IMR-90 (cell line): ENCODE measurements at regions not wholly inside any gene's neighbourhood (a gene's known extent, or its start where the extent isn't known, plus 50 kb on each side); places are given as distances from the start of the nearest gene placed in this dataset.

Experiments used
- ATAC-seq: fragments of 200-7000 bp; cut with Tn5 transposase; 2 replicates; pipeline ENCODE4 v1.9.1; 2020; ENCODE audit warnings: low read depth, mild to moderate bottlenecking, moderate library complexity
- BruUV-seq: library from RNA; stranded (reverse); fragments of 400-500 nt; replicated peaks from 2 replicates; lab custom pipeline; 2021; lab: Mats Ljungman, UMichigan
- CTCF ChIA-PET: fragments of 300-600 bp; formaldehyde crosslinking; extraction: SDS; loops from one replicate; lab custom pipeline; 2021; ENCODE audit warnings: antibody characterized with exemption; lab: Yijun Ruan, JAX
- POLR2A ChIA-PET: fragments of 300-600 bp; sonication (Branson Sonifier 250); formaldehyde crosslinking; loops from one replicate; lab custom pipeline; 2022; ENCODE audit warnings: antibody characterized with exemption; ENCODE audit not compliant: unreplicated experiment; lab: Charles Lee
- DNase-seq: peaks from one replicate; pipeline ENCODE4 v3.0.0; 2013
- H2AFZ ChIP-seq: replicated peaks from 2 replicates; pipeline ENCODE3; 2013; ENCODE audit warnings: low read length, mild to moderate bottlenecking; ENCODE audit not compliant: poor library complexity
- H2AK5ac ChIP-seq: 2 replicates; pipeline ENCODE4 v1.6.1; 2013; ENCODE audit warnings: low read depth, low read length, inconsistent platforms
- H2AK9ac ChIP-seq: replicated peaks from 2 replicates; pipeline ENCODE3; 2013; ENCODE audit warnings: mild to moderate bottlenecking, low read depth, low read length, moderate library complexity; ENCODE audit not compliant: poor library complexity
- H2BK120ac ChIP-seq: 2 replicates; pipeline ENCODE4 v1.6.1; 2013; ENCODE audit warnings: low read depth, low read length, inconsistent platforms
- H2BK15ac ChIP-seq: 3 replicates; pipeline ENCODE4 v1.6.1; 2013; ENCODE audit warnings: low read depth, low read length, inconsistent platforms
- H2BK20ac ChIP-seq: 2 replicates; pipeline ENCODE4 v1.6.1; 2013; ENCODE audit warnings: low read depth, mild to moderate bottlenecking, inconsistent platforms, low read length, moderate library complexity
- H2BK5ac ChIP-seq: 2 replicates; pipeline ENCODE4 v1.6.1; 2013; ENCODE audit warnings: mild to moderate bottlenecking, low read depth, low read length, inconsistent platforms; ENCODE audit not compliant: poor library complexity, severe bottlenecking
- H3K14ac ChIP-seq: replicated peaks from 2 replicates; pipeline ENCODE4 v1.6.1; 2013; ENCODE audit warnings: low read depth, low read length, inconsistent platforms
- H3K18ac ChIP-seq: 2 replicates; pipeline ENCODE4 v1.6.1; 2013; ENCODE audit warnings: low read depth, low read length, control low read depth
- H3K23ac ChIP-seq: 2 replicates; pipeline ENCODE4 v1.6.1; 2013; ENCODE audit warnings: low read depth, low read length, inconsistent platforms
- H3K27ac ChIP-seq: 2 replicates; pipeline ENCODE4 v1.5.1; 2013; ENCODE audit warnings: mild to moderate bottlenecking, control low read depth, low read length; ENCODE audit not compliant: insufficient read depth
- H3K27me3 ChIP-seq: 2 replicates; pipeline ENCODE4 v1.6.1; 2013; ENCODE audit warnings: low read length; ENCODE audit not compliant: control insufficient read depth, insufficient read depth
- H3K36me3 ChIP-seq: 2 replicates; pipeline ENCODE4 v1.6.1; 2013; ENCODE audit warnings: low read length, mixed read lengths; ENCODE audit not compliant: control insufficient read depth, insufficient read depth
- H3K4ac ChIP-seq: 2 replicates; pipeline ENCODE4 v1.6.1; 2013; ENCODE audit warnings: low read depth, low read length, inconsistent platforms
- H3K4me1 ChIP-seq: 2 replicates; pipeline ENCODE4 v1.6.1; 2013; ENCODE audit warnings: low read length, mixed read lengths; ENCODE audit not compliant: control insufficient read depth, insufficient read depth
- H3K4me2 ChIP-seq: 2 replicates; pipeline ENCODE4 v1.6.1; 2013; ENCODE audit warnings: low read depth, mild to moderate bottlenecking, control low read depth, low read length, moderate library complexity
- H3K4me3 ChIP-seq: 2 replicates; pipeline ENCODE4 v1.5.1; 2013; ENCODE audit warnings: low read depth, mild to moderate bottlenecking, control low read depth, low read length, moderate library complexity; ENCODE audit not compliant: insufficient read depth
- H3K56ac ChIP-seq: 2 replicates; pipeline ENCODE4 v1.6.1; 2013; ENCODE audit warnings: low read length, inconsistent platforms; ENCODE audit not compliant: insufficient read depth; ENCODE audit errors: extremely low read depth
- H3K79me1 ChIP-seq, 2 experiments: 2 replicates each; pipeline ENCODE4 v1.6.1; 2013; ENCODE audit warnings: low read length in 2 of 2, inconsistent platforms in 1 of 2, low read depth in 1 of 2
- H3K9ac ChIP-seq: 2 replicates; pipeline ENCODE4 v1.6.1; 2013; ENCODE audit warnings: low read depth, low read length, control low read depth
- H3K9me1 ChIP-seq: 2 replicates; pipeline ENCODE4 v1.6.1; 2013; ENCODE audit warnings: low read length, inconsistent platforms; ENCODE audit not compliant: insufficient read depth
- H3K9me3 ChIP-seq: 2 replicates; pipeline ENCODE4 v1.6.1; 2013; ENCODE audit warnings: low read length; ENCODE audit not compliant: control insufficient read depth, insufficient read depth
- H4K20me1 ChIP-seq: 2 replicates; pipeline ENCODE4 v1.6.1; 2013; ENCODE audit warnings: low read length, inconsistent platforms; ENCODE audit not compliant: insufficient read depth
- H4K5ac ChIP-seq: 2 replicates; pipeline ENCODE4 v1.6.1; 2013; ENCODE audit warnings: mild to moderate bottlenecking, low read depth, low read length, control low read depth
- H4K8ac ChIP-seq, 2 experiments: 2 replicates each; pipeline ENCODE4 v1.6.1; 2013; ENCODE audit warnings: low read depth in 2 of 2, low read length in 2 of 2, control low read depth in 1 of 2, inconsistent platforms in 1 of 2
- H4K91ac ChIP-seq: 2 replicates; pipeline ENCODE4 v1.6.1; 2013; ENCODE audit warnings: low read depth, low read length, inconsistent platforms; ENCODE audit not compliant: insufficient read depth
- CEBPB ChIP-seq: IDR thresholded peaks from 2 replicates; pipeline ENCODE4 v1.6.1; 2012; ENCODE audit warnings: low read depth, low read length, improper control_type of control experiment
- ELK1 ChIP-seq: fragments of 150-350 bp; IDR thresholded peaks from 2 replicates; pipeline ENCODE4 v1.6.1; 2016; ENCODE audit warnings: low read depth, mild to moderate bottlenecking, low read length, moderate library complexity, borderline replicate concordance
- MAFK ChIP-seq: IDR thresholded peaks from 2 replicates; pipeline ENCODE4 v1.6.1; 2012; ENCODE audit warnings: low read depth, low read length, improper control_type of control experiment
- MAZ ChIP-seq: IDR thresholded peaks from 2 replicates; pipeline ENCODE4 v1.6.1; 2012; ENCODE audit warnings: low read depth, mild to moderate bottlenecking, low read length, improper control_type of control experiment, moderate library complexity, borderline replicate concordance
- NFE2L2 ChIP-seq: fragments of 150-350 bp; IDR thresholded peaks from 2 replicates; pipeline ENCODE4 v1.6.1; 2016; ENCODE audit warnings: low read depth, mild to moderate bottlenecking, low read length
- POLR2A ChIP-seq: IDR thresholded peaks from 2 replicates; pipeline ENCODE4 v1.6.1; 2012; ENCODE audit warnings: mild to moderate bottlenecking, low read depth, low read length
- RFX5 ChIP-seq: IDR thresholded peaks from 2 replicates; pipeline ENCODE4 v1.8.0; 2012; ENCODE audit warnings: low read depth, mild to moderate bottlenecking, low read length, moderate library complexity
- SMC3 ChIP-seq: fragments of 150-350 bp; IDR thresholded peaks from 2 replicates; pipeline ENCODE4 v1.6.1; 2016; ENCODE audit warnings: low read depth, mild to moderate bottlenecking, antibody characterized with exemption, low read length, moderate library complexity
- WGBS, 2 experiments: methylation state at CpG; one replicate each; pipeline versions ENCODE4 v1.1.5 to v1.1.7; 2013; ENCODE audit warnings: missing lambda C conversion rate in 2 of 2; ENCODE audit not compliant: insufficient read length in 1 of 2; ENCODE audit errors: extremely low coverage in 2 of 2; 5-methylcytosine and 5-hydroxymethylcytosine counted together
- dilution Hi-C: fragments of 300-500 bp; cut with HindIII; formaldehyde crosslinking; loops from one replicate; pipeline ENCODE4 v1.14.3; 2018; ENCODE audit warnings: low sequenced_read_pairs; ENCODE audit not compliant: unreplicated experiment
- in situ Hi-C: fragments of 300-500 bp; cut with MboI; formaldehyde crosslinking; loops from 3 replicates; pipeline ENCODE4 v1.14.3; 2019; ENCODE audit warnings: low sequenced_read_pairs, inconsistent platforms, mixed read lengths
- intact Hi-C: fragments of 100-400 bp; cut with micrococcal nuclease; formaldehyde crosslinking; loops from 2 replicates; pipeline ENCODE4 v1.10.0; 2022

- Histone ChIP-seq H3K79me1 (no peaks in the 10 kb centered on the region), H3K27me3 (peaks cover 9% of the 10 kb centered on the region), H2BK120ac (no peak overlapping the region), H3K4ac (no peak overlapping the region), H3K4me1 (peaks cover 2% of the 10 kb centered on the region; the same call in 1 of the 2 replicates), H2BK20ac (no peak overlapping the region), H2BK5ac (no peak overlapping the region), H3K14ac (no peak overlapping the region), H2AFZ (no peak overlapping the region), H3K4me3 (no peak overlapping the region), H3K9me3 (no peaks in the 10 kb centered on the region), H3K36me3 (no peaks in the 10 kb centered on the region), H4K8ac (no peak overlapping the region), H3K4me2 (no peak overlapping the region), H3K56ac (no peak overlapping the region), H2AK9ac (no peak overlapping the region), H4K5ac (no peak overlapping the region), H3K23ac (no peak overlapping the region), H2BK15ac (no peak overlapping the region), H3K9ac (no peak overlapping the region), H2AK5ac (no peak overlapping the region), H3K18ac (no peak overlapping the region), H4K20me1 (no peaks in the 10 kb centered on the region), H3K27ac (no peak overlapping the region), H4K91ac (no peak overlapping the region), H3K9me1 (no peaks in the 10 kb centered on the region)
- ChIA-PET CTCF (no interaction called here), POLR2A (no interaction called here)
- intact Hi-C loops (no loop called here), dilution Hi-C loops (no loop called here), in situ Hi-C loops (no loop called here)
- ATAC-seq (no peak), DNase-seq (no peak)
- 69% methylated on average over 5 of the region's 12 CpGs; no CpG with 5 or more reads in 1 of the 2 experiments for WGBS, 2 experiments
- TF ChIP-seq NFE2L2 (no peak), RFX5 (no peak), MAZ (no peak), ELK1 (no peak), SMC3 (no peak), CEBPB (no peak), MAFK (no peak), POLR2A (no peak)
- BruUV-seq: no TSS peak
Observed at GRCh38 chr2:204081487-204082425, 145.2 kb downstream of the ICOS start.
